OCI-LY3 (cell line): ENCODE measurements at regions not wholly inside any gene's neighbourhood (a gene's known extent, or its start where the extent isn't known, plus 50 kb on each side); places are given as distances from the start of the nearest gene placed in this dataset.

Source experiments
- H2AFZ ChIP-seq: fragments of 200-600, 300-600 bp; shearing (Covaris generic); 2 replicates; pipeline ENCODE4 v1.6.0; 2014; ENCODE audit warnings: antibody characterized with exemption, low read depth, low read length
- H3K27ac ChIP-seq: fragments of 200-600, 300-600 bp; sonication (generic); 2 replicates; pipeline ENCODE4 v1.5.1; 2014; ENCODE audit warnings: mild to moderate bottlenecking, low read length, moderate library complexity, mixed read lengths
- H3K27me3 ChIP-seq: fragments of 200-600, 300-600 bp; sonication (generic); 2 replicates; pipeline ENCODE4 v1.6.1; 2014; ENCODE audit warnings: low read depth, low read length, mixed read lengths
- H3K36me3 ChIP-seq: fragments of 200-600, 300-600 bp; sonication (generic); replicated peaks from 2 replicates; pipeline ENCODE3; 2014; ENCODE audit warnings: low read depth, low read length, mixed read lengths
- H3K4me1 ChIP-seq: fragments of 300-600, 200-600 bp; sonication (generic); 2 replicates; pipeline ENCODE4 v1.6.1; 2014; ENCODE audit warnings: low read length, mixed read lengths
- H3K4me2 ChIP-seq: fragments of 200-600, 300-600 bp; sonication (generic); 2 replicates; pipeline ENCODE4 v1.6.1; 2014; ENCODE audit warnings: low read length, mixed read lengths
- H3K4me3 ChIP-seq: fragments of 300-600, 200-600 bp; sonication (generic); 2 replicates; pipeline ENCODE4 v1.5.1; 2014; ENCODE audit warnings: antibody characterized with exemption, mild to moderate bottlenecking, low read length, moderate library complexity
- H3K79me2 ChIP-seq: fragments of 300-600, 200-600 bp; shearing (Covaris generic); 2 replicates; pipeline ENCODE4 v1.6.1; 2014; ENCODE audit warnings: mild to moderate bottlenecking, low read length, mixed read lengths
- H3K9ac ChIP-seq: fragments of 300-600, 200-600 bp; shearing (Covaris generic); 2 replicates; pipeline ENCODE4 v1.6.0; 2014; ENCODE audit warnings: mild to moderate bottlenecking, low read length, moderate library complexity
- H3K9me3 ChIP-seq: fragments of 200-600, 300-600 bp; shearing (Covaris generic); 2 replicates; pipeline ENCODE4 v1.6.1; 2014; ENCODE audit warnings: low read length, mixed read lengths; ENCODE audit not compliant: insufficient read depth
- H4K20me1 ChIP-seq: fragments of 200-600, 300-600 bp; sonication (generic); 2 replicates; pipeline ENCODE4 v1.6.1; 2016; ENCODE audit warnings: low read length, mixed read lengths; ENCODE audit not compliant: insufficient read depth
- CTCF ChIP-seq: fragments of 200-600, 300-600 bp; sonication (generic); IDR thresholded peaks from 2 replicates; pipeline ENCODE4 v1.5.1; 2014; ENCODE audit warnings: antibody characterized with exemption, low read length, low read depth
- EZH2phosphoT487 ChIP-seq: fragments of 200-600 bp; shearing (Covaris generic); IDR thresholded peaks from 2 replicates; pipeline ENCODE4 v1.6.1; 2018; ENCODE audit warnings: antibody characterized with exemption, mixed run types, low read depth

GRCh38 chr3:880371-880770 lies 212.5 kb upstream of the CNTN6 start:
- Histone ChIP-seq H3K27me3 (no peaks in the 10 kb centered on the region), H3K9ac (no peak overlapping the region), H3K4me3 (no peak overlapping the region), H3K36me3 (no peaks in the 10 kb centered on the region), H2AFZ (no peak overlapping the region), H4K20me1 (no peaks in the 10 kb centered on the region), H3K4me1 (peaks cover 4% of the 10 kb centered on the region; the same call in 1 of the 2 replicates), H3K9me3 (peaks cover under 1% of the 10 kb centered on the region; the same call in 1 of the 2 replicates), H3K27ac (no peak overlapping the region), H3K4me2 (no peak overlapping the region), H3K79me2 (no peaks in the 10 kb centered on the region)
- TF ChIP-seq CTCF (no peak), EZH2phosphoT487 (no peak)

- no peaks in the 10 kb centered on the region for H3K27me3 ChIP-seq
- no peaks in the 10 kb centered on the region for H4K20me1 ChIP-seq
- H3K4me3 ChIP-seq, result no peak overlapping the region
- no peak overlapping the region for H3K27ac ChIP-seq
- no peak overlapping the region for H3K9ac ChIP-seq
- H3K79me2 ChIP-seq, result no peaks in the 10 kb centered on the region
- no peaks in the 10 kb centered on the region for H3K4me1 ChIP-seq
- peaks cover 5% of the 10 kb centered on the region; the same call in 1 of the 2 replicates for H3K9me3 ChIP-seq
- H2AFZ ChIP-seq, result no peak overlapping the region
- no peak overlapping the region for H3K4me2 ChIP-seq
- TF ChIP-seq EZH2phosphoT487 (no peak), CTCF (no peak)
- no peaks in the 10 kb centered on the region for H3K36me3 ChIP-seq
Measured at GRCh38 chr3:882533-882932, 210.3 kb upstream of the CNTN6 start.

GRCh38 chr3:901953-902778 lies 190.7 kb upstream of the CNTN6 start:
- Histone ChIP-seq H3K4me2 (no peak overlapping the region), H4K20me1 (no peaks in the 10 kb centered on the region)

More at GRCh38 chr3:901953-902778, 190.7 kb upstream of the CNTN6 start:
- Histone ChIP-seq H3K9me3 (peaks cover 44% of the 10 kb centered on the region; the same call in 1 of the 2 replicates), H3K79me2 (no peaks in the 10 kb centered on the region), H3K27me3 (no peaks in the 10 kb centered on the region), H2AFZ (no peak overlapping the region), H3K27ac (no peak overlapping the region), H3K4me1 (peaks cover 14% of the 10 kb centered on the region), H3K36me3 (peaks cover 45% of the 10 kb centered on the region), H3K4me3 (no peak overlapping the region), H3K9ac (no peak overlapping the region)
- peak; percentile 67 for TF ChIP-seq CTCF
- no peak for TF ChIP-seq EZH2phosphoT487
